ENCODE measurements at regions not wholly inside any gene's neighbourhood (a gene's known extent, or its start where the extent isn't known, plus 50 kb on each side); places are given as distances from the start of the nearest gene placed in this dataset.

DNA sequence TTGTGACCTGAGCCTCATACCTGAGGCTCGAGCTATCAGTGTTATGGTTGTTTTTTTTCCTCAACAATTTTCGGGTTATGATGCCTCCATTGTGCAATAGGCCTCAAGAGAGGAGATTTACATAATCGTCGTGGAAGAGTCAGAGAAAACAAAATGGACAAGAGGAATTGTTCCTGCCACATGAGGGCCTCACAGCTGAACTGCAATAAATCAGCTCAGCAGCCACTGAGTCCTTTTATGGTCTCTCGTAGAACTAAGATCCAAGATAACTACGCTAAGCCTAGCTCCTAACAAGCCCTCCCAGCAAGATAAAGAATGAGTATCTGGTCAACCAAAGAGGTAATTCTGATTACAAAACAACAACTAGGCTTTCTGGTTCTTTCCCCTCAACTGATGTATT lies 336.8 kb downstream of the WDR11 start:
- TF ChIP-seq, protein P1, sequence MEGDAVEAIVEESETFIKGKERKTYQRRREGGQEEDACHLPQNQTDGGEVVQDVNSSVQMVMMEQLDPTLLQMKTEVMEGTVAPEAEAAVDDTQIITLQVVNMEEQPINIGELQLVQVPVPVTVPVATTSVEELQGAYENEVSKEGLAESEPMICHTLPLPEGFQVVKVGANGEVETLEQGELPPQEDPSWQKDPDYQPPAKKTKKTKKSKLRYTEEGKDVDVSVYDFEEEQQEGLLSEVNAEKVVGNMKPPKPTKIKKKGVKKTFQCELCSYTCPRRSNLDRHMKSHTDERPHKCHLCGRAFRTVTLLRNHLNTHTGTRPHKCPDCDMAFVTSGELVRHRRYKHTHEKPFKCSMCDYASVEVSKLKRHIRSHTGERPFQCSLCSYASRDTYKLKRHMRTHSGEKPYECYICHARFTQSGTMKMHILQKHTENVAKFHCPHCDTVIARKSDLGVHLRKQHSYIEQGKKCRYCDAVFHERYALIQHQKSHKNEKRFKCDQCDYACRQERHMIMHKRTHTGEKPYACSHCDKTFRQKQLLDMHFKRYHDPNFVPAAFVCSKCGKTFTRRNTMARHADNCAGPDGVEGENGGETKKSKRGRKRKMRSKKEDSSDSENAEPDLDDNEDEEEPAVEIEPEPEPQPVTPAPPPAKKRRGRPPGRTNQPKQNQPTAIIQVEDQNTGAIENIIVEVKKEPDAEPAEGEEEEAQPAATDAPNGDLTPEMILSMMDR (conservative IDR thresholded peaks at IDR 0.05), result peak; percentile 27
- no peak for DNase-seq (ENCODE audit: low read depth, low spot score)
- H3K4me3 Mint-ChIP-seq, result no peak overlapping the region
- peaks cover 22% of the 10 kb centered on the region for H3K4me1 Mint-ChIP-seq
- H3K9me3 Mint-ChIP-seq, result no peaks in the 10 kb centered on the region
- peak overlapping the region; percentile 53 for H3K27ac Mint-ChIP-seq (ENCODE audit: unreplicated experiment)
- H3K27me3 Mint-ChIP-seq (ENCODE audit: low read depth), result no peaks in the 10 kb centered on the region
- no peaks in the 10 kb centered on the region for H3K36me3 Mint-ChIP-seq (ENCODE audit: low read depth)

DNA sequence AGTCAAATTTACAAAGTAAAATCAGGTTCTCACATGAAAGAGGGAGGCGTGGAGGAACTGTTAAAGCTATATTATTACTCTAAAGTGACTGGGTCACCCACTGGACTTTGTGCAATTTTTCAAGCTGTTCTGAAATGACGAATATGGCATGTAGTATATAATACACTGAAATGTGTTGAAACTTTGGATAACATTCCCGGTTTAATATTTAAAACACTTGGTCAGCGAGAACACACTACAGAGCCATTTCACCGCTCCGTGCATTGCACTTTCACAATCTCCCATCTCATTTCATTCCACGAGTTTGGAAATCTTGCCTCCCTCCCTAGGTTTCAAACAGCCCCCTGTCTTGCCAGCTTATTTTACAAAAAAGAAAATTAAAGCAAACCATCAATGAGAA lies 337.9 kb downstream of the WDR11 start:
- H3K27ac Mint-ChIP-seq (ENCODE audit: unreplicated experiment), result no peak overlapping the region

DNA sequence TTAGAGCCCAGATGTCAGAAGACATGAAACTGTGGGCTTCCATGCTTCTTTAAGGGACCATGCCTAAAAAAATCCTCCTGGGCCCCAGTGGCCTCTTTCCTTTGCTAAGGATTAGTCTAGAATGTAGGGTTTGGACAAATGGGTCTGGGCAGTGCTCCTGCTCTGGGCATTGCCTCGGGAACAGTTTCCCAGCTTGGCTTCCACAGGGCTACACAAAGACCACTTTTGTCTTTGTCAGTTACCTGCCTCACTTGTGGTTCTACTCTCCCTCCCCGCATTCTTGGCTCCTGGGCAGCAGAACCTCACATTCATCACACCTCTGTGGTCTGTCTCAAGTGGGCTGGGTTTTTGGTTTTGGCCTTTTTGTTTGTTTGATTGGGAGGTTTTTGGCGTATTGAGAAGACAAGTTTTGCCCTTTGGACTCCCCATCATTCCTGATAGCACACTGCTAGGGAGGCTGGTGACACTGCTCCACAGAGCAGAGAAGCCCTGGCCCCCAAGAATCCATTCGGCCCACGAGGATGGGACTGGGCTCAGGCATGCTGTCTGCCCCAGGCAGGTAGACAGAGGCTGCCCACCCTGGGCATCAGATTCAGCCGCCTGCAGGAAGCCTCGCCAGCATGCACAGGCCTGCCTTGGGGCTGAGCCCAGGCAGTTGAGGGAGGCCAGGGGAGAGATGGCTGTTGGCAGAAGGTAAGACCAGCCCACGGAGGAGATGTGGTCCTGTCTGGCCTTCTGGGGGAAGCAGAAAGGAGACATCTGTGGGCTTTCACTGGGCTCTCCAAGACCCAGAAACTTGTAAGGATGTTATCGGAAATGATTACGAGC lies 343.7 kb downstream of the WDR11 start:
- Mint-ChIP-seq H3K27me3 (ENCODE audit: low read depth) (peaks cover 4% of the 10 kb centered on the region), H3K4me1 (no peaks in the 10 kb centered on the region), H3K27ac (ENCODE audit: unreplicated experiment) (no peak overlapping the region), H3K9me3 (peaks cover 4% of the 10 kb centered on the region), H3K4me3 (no peak overlapping the region), H3K36me3 (ENCODE audit: low read depth) (no peaks in the 10 kb centered on the region)
- no peak for DNase-seq (ENCODE audit: low read depth, low spot score)
- TF ChIP-seq, protein P1 (conservative IDR thresholded peaks at IDR 0.05), result no peak

More for the DNA sequence above, 337.9 kb downstream of the WDR11 start:
- no peaks in the 10 kb centered on the region for H3K27me3 Mint-ChIP-seq (ENCODE audit: low read depth)
- no peaks in the 10 kb centered on the region for H3K36me3 Mint-ChIP-seq (ENCODE audit: low read depth)
- TF ChIP-seq, protein P1 (conservative IDR thresholded peaks at IDR 0.05), result no peak
- DNase-seq (ENCODE audit: low read depth, low spot score), result no peak
- peaks cover 22% of the 10 kb centered on the region for H3K4me1 Mint-ChIP-seq
- no peaks in the 10 kb centered on the region for H3K9me3 Mint-ChIP-seq
- no peak overlapping the region for H3K4me3 Mint-ChIP-seq

DNA sequence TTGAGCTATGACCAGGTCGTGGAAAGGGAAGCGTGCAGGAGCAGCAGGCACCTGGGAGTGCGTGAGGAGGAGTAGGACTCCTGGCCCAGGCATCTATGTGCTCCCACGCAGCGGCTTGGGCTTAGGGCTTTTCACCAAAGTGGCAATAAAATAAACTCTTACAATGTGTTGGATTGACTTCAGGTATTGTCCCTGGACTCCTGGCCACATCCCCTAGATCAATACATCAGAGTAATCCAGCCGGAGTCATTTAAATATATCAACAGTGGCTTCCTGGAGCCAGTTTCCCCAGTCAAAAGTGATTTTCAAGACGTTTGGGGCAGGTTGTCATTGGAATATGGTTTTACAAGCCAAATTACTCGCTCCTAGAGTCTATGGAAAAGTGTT lies 344.4 kb downstream of the WDR11 start:
- H3K9me3 Mint-ChIP-seq, result peaks cover 7% of the 10 kb centered on the region
- no peak overlapping the region for H3K4me3 Mint-ChIP-seq
- H3K4me1 Mint-ChIP-seq, result no peaks in the 10 kb centered on the region
- no peak overlapping the region for H3K27ac Mint-ChIP-seq (ENCODE audit: unreplicated experiment)
- TF ChIP-seq, protein P1 (conservative IDR thresholded peaks at IDR 0.05), result no peak
- H3K36me3 Mint-ChIP-seq (ENCODE audit: low read depth), result no peaks in the 10 kb centered on the region
- no peak for DNase-seq (ENCODE audit: low read depth, low spot score)
- peaks cover 7% of the 10 kb centered on the region for H3K27me3 Mint-ChIP-seq (ENCODE audit: low read depth)

DNA sequence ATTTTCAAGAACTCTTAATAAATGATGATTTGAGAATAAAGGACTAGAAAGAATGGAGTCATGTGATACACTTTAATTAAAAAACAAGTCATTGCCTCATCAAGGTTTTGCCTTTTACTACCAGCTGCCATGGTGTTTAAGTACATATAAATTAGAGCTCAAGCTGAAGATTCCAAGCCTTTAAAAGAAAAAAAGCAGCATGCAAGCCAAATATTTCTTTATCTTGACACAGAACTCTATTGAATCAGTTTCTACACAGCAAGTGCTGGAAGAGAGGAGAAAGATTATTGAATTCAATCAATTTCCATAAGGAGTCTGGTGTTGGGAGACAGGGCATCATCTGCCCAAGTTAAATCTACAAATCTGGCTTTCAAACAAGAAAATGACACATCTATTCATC lies 347.9 kb downstream of the WDR11 start:
- no peaks in the 10 kb centered on the region for H3K4me1 Mint-ChIP-seq
- no peaks in the 10 kb centered on the region for H3K36me3 Mint-ChIP-seq (ENCODE audit: low read depth)
- H3K27me3 Mint-ChIP-seq (ENCODE audit: low read depth), result peaks cover 7% of the 10 kb centered on the region
- H3K4me3 Mint-ChIP-seq, result no peak overlapping the region
- peaks cover 7% of the 10 kb centered on the region for H3K9me3 Mint-ChIP-seq
- no peak overlapping the region for H3K27ac Mint-ChIP-seq (ENCODE audit: unreplicated experiment)
- DNase-seq (ENCODE audit: low read depth, low spot score), result no peak
- TF ChIP-seq, protein P1 (conservative IDR thresholded peaks at IDR 0.05), result no peak
